H54 (cell line): ENCODE measurements at regions not wholly inside any gene's neighbourhood (a gene's known extent, or its start where the extent isn't known, plus 50 kb on each side); places are given as distances from the start of the nearest gene placed in this dataset.
A peak's percentile ranks its signal among the peaks of the same experiment; 100 is the strongest.

ENCODE experiments used
- DNase-seq: peaks from one replicate; pipeline ENCODE4 v3.0.0; 2011; ENCODE audit warnings: low spot score, mixed read lengths; ENCODE audit not compliant: insufficient read length
- FAIRE-seq: peaks from 3 replicates; lab custom pipeline; 2011; peaks lifted over from hg19 to GRCh38; lab: Jason Lieb, UNC
- POLR2A ChIP-seq: IDR thresholded peaks from 2 replicates; pipeline ENCODE4 v1.6.1; 2011; ENCODE audit warnings: low read depth, mild to moderate bottlenecking, low read length

GRCh38 chr6:26196846-26197635, 109.8 kb downstream of the HFE start:
- peak; percentile 91 for TF ChIP-seq POLR2A
- peak; percentile 62 for DNase-seq
- peak; percentile 87 for FAIRE-seq

GRCh38 chr6:26197636-26197932, 110.4 kb downstream of the HFE start:
- FAIRE-seq (no peak), DNase-seq (no peak)
- TF ChIP-seq POLR2A, result no peak

- FAIRE-seq (no peak), DNase-seq (no peak)
- TF ChIP-seq POLR2A, result peak; percentile 13; the same call in 1 of the 2 replicates
Observed at GRCh38 chr6:26197933-26198721, 110.9 kb downstream of the HFE start.

- no peak for DNase-seq
- TF ChIP-seq POLR2A, result no peak
- no peak for FAIRE-seq
Observed at GRCh38 chr6:26198722-26199056, 111.5 kb downstream of the HFE start.

GRCh38 chr6:26199057-26199772, 112.0 kb downstream of the HFE start:
- DNase-seq, result no peak
- TF ChIP-seq POLR2A, result peak; percentile 47
- no peak for FAIRE-seq

- no peak for DNase-seq
- no peak for TF ChIP-seq POLR2A
- no peak for FAIRE-seq
Observed at GRCh38 chr6:26199773-26200764, 112.8 kb downstream of the HFE start.

- FAIRE-seq, result no peak
- no peak for DNase-seq
- TF ChIP-seq POLR2A, result no peak
Observed at GRCh38 chr6:26200918-26201721, 113.9 kb downstream of the HFE start.

GRCh38 chr6:26202201-26202611, 115.0 kb downstream of the HFE start:
- TF ChIP-seq POLR2A, result no peak
- FAIRE-seq, result no peak
- DNase-seq, result no peak

- no peak for TF ChIP-seq POLR2A
- FAIRE-seq, result no peak
- no peak for DNase-seq
Observed at GRCh38 chr6:26202811-26203583, 115.8 kb downstream of the HFE start.

- no peak for DNase-seq
- TF ChIP-seq POLR2A, result peak; percentile 63
- no peak for FAIRE-seq
Observed at GRCh38 chr6:26204332-26205160, 117.3 kb downstream of the HFE start.

GRCh38 chr6:26205161-26205624, 118.0 kb downstream of the HFE start:
- DNase-seq (no peak), FAIRE-seq (no peak)
- peak; percentile 38 for TF ChIP-seq POLR2A
